GM19372 (cell line): ENCODE measurements at regions not wholly inside any gene's neighbourhood (a gene's known extent, or its start where the extent isn't known, plus 50 kb on each side); places are given as distances from the start of the nearest gene placed in this dataset.
"Not testable (repeated sequence)": the region's sequence is repeated elsewhere in the genome, so short reads cannot be mapped to it uniquely, and the experiment has no call there.

ENCODE experiments used
- ATAC-seq: cut with Tn5 transposase; IDR thresholded peaks from one replicate; pipeline ENCODE4 v1.9.1; 2021; ENCODE audit warnings: mild to moderate bottlenecking, low read depth, moderate library complexity; ENCODE audit not compliant: unreplicated experiment

GRCh38 chr7:81158189-81158588 is 239.3 kb upstream of the SEMA3C start:
- ATAC-seq, result no peak

GRCh38 chr7:81155654-81156373 is 237.0 kb upstream of the SEMA3C start:
- no peak for ATAC-seq

- ATAC-seq, result no peak
Observed at GRCh38 chr7:81154565-81154964, 235.7 kb upstream of the SEMA3C start.

GRCh38 chr7:81152925-81153324 is 234.1 kb upstream of the SEMA3C start:
- ATAC-seq, result not testable (repeated sequence)

- ATAC-seq, result no peak
Observed at GRCh38 chr7:81150951-81151361, 232.1 kb upstream of the SEMA3C start.

GRCh38 chr7:81143856-81144255 is 225.0 kb upstream of the SEMA3C start:
- no peak for ATAC-seq

- ATAC-seq, result not testable (repeated sequence)
Observed at GRCh38 chr7:81141257-81142205, 222.7 kb upstream of the SEMA3C start.

- no peak for ATAC-seq
Observed at GRCh38 chr7:81140775-81141174, 221.9 kb upstream of the SEMA3C start.

GRCh38 chr7:81140252-81140651 is 221.4 kb upstream of the SEMA3C start:
- ATAC-seq, result no peak

GRCh38 chr7:81138870-81139269 is 220.0 kb upstream of the SEMA3C start:
- ATAC-seq, result no peak

- ATAC-seq, result no peak
Observed at GRCh38 chr7:81135324-81135723, 216.5 kb upstream of the SEMA3C start.

- ATAC-seq, result no peak
Observed at GRCh38 chr7:81128011-81128410, 209.2 kb upstream of the SEMA3C start.

GRCh38 chr7:81120803-81121202 is 202.0 kb upstream of the SEMA3C start:
- no peak for ATAC-seq

GRCh38 chr7:81120111-81120510 is 201.3 kb upstream of the SEMA3C start:
- no peak for ATAC-seq

- ATAC-seq, result no peak
Observed at GRCh38 chr7:81114633-81115032, 195.8 kb upstream of the SEMA3C start.

GRCh38 chr7:81112731-81113130 is 193.9 kb upstream of the SEMA3C start:
- ATAC-seq, result no peak

GRCh38 chr7:81111781-81112540 is 193.1 kb upstream of the SEMA3C start:
- no peak for ATAC-seq

GRCh38 chr7:81111358-81111757 is 192.5 kb upstream of the SEMA3C start:
- no peak for ATAC-seq

- no peak for ATAC-seq
Observed at GRCh38 chr7:81110673-81111072, 191.8 kb upstream of the SEMA3C start.

GRCh38 chr7:81098213-81098612 is 179.4 kb upstream of the SEMA3C start:
- ATAC-seq, result no peak

- no peak for ATAC-seq
Observed at GRCh38 chr7:81094952-81095351, 176.1 kb upstream of the SEMA3C start.
